Glomerular endothelial cell (primary cell): ENCODE measurements at regions not wholly inside any gene's neighbourhood (a gene's known extent, or its start where the extent isn't known, plus 50 kb on each side); places are given as distances from the start of the nearest gene placed in this dataset.

Experiments
- DNase-seq: peaks from one replicate; pipeline ENCODE4 v3.0.0-alpha.2; 2011; ENCODE audit warnings: low read depth, low spot score; ENCODE audit errors: extremely low read depth

DNA sequence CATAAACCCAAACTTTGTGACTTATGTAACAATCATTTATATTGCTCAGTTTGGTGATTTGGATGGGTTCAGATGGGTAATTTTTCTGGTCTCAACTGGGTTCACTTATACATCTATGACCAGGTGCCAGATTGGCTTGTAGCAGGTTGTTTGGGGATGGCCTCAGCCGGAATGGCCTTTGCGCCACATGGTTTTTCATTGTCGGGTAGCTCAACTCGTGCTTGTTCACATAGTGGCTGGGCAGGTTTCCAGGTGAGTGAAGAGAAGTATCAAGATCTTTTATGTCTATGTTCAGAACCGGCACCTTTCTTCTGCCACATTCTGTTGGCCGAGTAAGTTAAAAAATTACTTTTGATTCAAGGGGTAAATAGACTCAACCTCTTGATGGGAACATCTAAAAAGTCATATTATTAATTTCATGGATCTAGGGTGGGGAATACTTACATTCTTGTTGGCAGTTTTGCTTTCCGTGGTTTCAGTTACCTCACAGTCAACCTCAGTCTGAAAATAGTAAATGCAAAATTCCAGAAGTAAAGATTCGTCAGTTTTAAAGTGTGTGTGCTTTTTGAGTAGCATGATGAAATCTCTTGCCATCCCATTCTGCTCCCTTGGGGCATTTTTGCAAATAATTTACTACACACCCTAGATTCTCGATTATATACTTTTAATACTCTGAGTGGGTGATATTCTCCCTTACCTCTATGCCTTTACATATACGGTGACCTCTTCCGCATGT is 745.7 kb upstream of the CCDC54 start:
- no peak for DNase-seq

GRCh38 chr3:106635271-106635670 is 742.0 kb upstream of the CCDC54 start:
- DNase-seq, result no peak

GRCh38 chr3:106635826-106636225 is 741.4 kb upstream of the CCDC54 start:
- DNase-seq, result no peak

GRCh38 chr3:106640353-106640752 is 736.9 kb upstream of the CCDC54 start:
- no peak for DNase-seq

DNA sequence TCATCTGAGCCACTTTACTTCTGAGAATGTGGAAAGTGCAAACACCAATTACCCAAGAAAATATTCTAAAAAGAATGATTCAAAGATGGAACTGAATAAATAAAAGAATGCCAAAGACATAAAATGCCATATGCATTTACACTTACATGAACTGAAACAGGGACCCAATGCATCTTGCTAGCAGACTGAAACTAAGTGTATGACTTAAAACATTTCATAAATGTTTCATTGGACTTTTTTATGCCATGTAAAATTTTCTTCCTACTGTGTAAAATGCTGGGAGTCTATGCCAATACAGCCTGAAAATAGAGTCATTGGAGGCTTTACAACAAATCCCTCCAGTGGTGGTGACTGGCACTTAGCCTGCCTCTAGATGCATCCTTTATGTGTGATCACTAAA is 735.1 kb upstream of the CCDC54 start:
- DNase-seq, result no peak

- DNase-seq, result no peak
Measured at GRCh38 chr3:106643684-106644161, 733.5 kb upstream of the CCDC54 start.

DNA sequence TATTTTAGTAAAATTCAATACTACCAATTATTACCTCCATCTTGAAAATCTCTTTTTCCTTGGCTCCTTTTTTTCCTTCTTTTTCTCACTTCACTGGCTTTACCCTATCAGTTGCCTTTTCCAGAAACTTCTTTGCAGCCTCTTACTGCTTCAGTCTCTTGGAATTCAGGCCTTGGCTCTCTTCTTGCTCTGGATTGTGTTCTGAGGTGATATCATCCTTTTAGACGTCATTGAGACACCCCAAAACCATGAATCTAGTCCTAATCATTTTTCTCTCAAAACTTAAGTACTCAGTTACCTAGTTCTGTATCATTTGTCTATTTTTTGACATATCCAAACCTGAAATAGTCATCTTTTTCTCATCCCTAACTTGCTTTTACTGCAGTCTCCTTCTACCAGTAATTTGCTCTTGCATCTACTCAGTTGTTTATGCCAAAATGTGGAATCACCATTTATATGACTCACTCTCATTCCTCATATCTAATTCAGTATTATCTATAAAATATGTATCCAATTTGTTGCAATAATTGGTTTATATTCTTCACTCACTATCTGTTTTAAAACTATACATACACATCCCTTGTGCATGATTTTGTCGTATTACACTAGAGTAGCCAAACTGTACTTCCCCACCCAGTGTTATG is 703.2 kb upstream of the CCDC54 start:
- DNase-seq, result no peak

- DNase-seq, result no peak
Measured at GRCh38 chr3:106675451-106675850, 701.8 kb upstream of the CCDC54 start.

- no peak for DNase-seq
Measured at GRCh38 chr3:106678657-106679390, 698.4 kb upstream of the CCDC54 start.

GRCh38 chr3:106683953-106684620 is 693.2 kb upstream of the CCDC54 start:
- no peak for DNase-seq

DNA sequence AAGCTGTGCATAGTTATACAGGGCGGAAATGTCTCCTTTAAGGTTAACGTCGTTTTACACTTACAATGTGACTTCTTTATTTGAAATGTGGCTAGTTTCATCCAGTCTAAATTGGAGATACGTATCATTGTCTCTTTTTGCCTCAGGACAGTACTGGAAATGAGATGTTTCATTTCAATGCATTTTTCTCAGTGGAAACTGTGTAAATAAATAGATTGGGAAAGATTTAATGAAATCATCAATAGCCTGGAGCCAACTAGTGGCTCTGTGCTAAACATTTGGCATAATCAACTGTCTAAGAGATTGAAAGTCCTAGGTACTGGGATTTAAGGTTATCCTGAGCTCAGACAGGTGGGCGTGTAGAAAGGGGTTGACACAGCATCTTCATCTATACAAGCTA is 691.5 kb upstream of the CCDC54 start:
- DNase-seq, result no peak

DNA sequence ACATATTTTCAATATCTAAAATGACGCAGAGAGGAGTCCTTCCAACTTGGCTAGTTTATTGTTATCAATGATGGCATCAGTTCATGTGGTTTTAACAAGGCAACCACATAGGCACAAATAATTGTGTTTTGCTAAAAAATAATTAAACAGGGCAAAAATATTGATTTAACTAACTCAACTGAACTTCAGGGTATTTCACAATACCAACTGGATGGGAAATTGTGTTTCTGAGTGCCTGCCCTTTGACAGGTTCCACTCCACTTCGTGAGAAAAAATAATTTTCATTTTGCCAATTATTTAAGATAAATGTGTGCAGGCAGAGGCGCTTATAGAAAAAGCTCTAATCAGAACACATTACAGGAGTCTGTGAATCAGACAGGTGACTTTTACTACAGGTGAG is 689.3 kb upstream of the CCDC54 start:
- DNase-seq, result no peak

GRCh38 chr3:106688464-106688863 is 688.8 kb upstream of the CCDC54 start:
- no peak for DNase-seq

GRCh38 chr3:106691476-106691875 is 685.8 kb upstream of the CCDC54 start:
- DNase-seq, result no peak

- no peak for DNase-seq
Measured at GRCh38 chr3:106692624-106693023, 684.6 kb upstream of the CCDC54 start.

GRCh38 chr3:106699122-106699521 is 678.1 kb upstream of the CCDC54 start:
- DNase-seq, result no peak

GRCh38 chr3:106700981-106701380 is 676.3 kb upstream of the CCDC54 start:
- no peak for DNase-seq

- no peak for DNase-seq
Measured at GRCh38 chr3:106703524-106703923, 673.7 kb upstream of the CCDC54 start.

DNA sequence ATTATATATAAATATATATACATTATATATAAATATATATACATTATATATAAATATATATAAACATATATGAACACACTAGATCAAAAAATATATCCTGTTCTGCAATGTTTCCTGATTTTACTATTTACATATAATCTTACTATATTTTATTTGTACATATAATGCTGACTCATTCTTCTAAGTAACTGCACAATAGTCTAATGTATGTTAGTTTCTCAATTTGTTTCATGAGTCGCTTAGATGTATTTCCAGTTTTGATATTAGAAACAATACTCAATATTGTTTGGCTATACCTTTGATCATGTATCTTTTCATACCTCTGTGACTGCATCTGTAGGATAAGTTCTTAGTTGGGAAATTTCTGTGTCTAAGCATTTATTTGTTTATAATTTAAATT is 669.9 kb upstream of the CCDC54 start:
- no peak for DNase-seq

DNA sequence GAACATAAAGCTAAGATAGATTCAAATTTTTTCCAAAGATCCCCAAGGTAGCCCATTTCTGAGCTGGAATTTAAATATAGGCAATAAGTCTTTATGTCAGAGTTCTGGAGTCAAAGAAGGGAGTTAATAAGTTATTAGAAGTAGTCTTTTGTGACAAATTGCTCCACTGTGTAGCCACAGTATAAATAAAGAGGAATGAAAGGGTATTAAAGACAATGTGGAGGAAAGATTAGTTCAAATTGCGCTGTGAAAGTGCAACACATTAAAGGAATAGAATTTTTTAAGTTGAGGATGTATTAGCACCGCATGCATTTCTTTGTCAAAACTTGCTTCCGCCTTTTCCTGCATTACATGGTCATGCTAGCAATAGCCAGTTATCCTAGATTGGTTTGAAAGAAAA is 666.6 kb upstream of the CCDC54 start:
- DNase-seq, result no peak

GRCh38 chr3:106711650-106712049 is 665.6 kb upstream of the CCDC54 start:
- no peak for DNase-seq
